C4-2B (cell line): ENCODE measurements at regions not wholly inside any gene's neighbourhood (a gene's known extent, or its start where the extent isn't known, plus 50 kb on each side); places are given as distances from the start of the nearest gene placed in this dataset.

ENCODE experiments used
- ZFX ChIP-seq: fragments of 450-650 bp; IDR thresholded peaks from 2 replicates; pipeline ENCODE4 v1.6.1; 2017
- TF ChIP-seq, protein P1 (sequence below): fragments of 450-650 bp; conservative IDR thresholded peaks from 2 replicates; pipeline ENCODE4 v1.5.1; 2017; ENCODE audit warnings: mild to moderate bottlenecking

DNA sequence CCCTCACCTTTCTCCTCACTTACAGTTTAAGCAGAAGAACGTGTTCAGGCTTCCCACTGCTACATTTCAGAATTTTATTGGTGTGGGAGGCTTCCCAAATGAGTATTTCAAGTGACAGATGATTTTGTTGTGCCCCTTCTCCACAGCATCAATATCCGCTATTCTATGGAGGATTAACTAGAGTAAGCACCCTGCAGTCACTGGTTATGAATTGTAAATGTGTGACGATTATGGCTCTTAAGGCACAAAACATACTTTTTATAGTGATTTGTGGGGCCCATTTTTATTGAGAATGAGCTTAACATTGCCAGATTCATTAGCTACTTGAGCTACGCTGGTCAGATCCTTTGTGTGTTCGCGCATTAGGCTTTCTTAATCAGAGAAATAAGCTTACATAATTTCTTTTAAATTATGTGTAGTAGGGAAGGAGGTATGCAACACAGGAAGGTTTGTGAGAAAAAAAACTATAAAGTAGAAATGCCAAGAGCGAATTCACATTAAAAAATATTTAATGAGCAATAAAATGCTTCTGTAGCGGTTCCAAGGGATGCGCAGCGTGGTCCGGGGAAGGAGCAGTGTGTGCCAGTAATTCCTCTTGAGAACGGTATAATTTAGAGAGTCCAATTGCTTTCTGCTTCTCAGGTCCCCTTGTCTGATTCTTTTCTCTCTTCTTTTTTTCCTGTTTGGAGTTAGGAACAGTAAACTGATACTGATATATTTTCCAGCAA is 2380.4 kb downstream of the MAT2B start:
- TF ChIP-seq, protein P1, sequence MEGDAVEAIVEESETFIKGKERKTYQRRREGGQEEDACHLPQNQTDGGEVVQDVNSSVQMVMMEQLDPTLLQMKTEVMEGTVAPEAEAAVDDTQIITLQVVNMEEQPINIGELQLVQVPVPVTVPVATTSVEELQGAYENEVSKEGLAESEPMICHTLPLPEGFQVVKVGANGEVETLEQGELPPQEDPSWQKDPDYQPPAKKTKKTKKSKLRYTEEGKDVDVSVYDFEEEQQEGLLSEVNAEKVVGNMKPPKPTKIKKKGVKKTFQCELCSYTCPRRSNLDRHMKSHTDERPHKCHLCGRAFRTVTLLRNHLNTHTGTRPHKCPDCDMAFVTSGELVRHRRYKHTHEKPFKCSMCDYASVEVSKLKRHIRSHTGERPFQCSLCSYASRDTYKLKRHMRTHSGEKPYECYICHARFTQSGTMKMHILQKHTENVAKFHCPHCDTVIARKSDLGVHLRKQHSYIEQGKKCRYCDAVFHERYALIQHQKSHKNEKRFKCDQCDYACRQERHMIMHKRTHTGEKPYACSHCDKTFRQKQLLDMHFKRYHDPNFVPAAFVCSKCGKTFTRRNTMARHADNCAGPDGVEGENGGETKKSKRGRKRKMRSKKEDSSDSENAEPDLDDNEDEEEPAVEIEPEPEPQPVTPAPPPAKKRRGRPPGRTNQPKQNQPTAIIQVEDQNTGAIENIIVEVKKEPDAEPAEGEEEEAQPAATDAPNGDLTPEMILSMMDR: no peak
- TF ChIP-seq ZFX: no peak
